HepG2 (cell line): ENCODE measurements at regions not wholly inside any gene's neighbourhood (a gene's known extent, or its start where the extent isn't known, plus 50 kb on each side); places are given as distances from the start of the nearest gene placed in this dataset.
A peak's percentile ranks its signal among the peaks of the same experiment; 100 is the strongest.

Source experiments
- ATAC-seq: fragments of 200-7000 bp; cut with Tn5 transposase; 3 replicates; pipeline ENCODE4 v1.9.1; 2020; ENCODE audit warnings: mild to moderate bottlenecking, moderate library complexity
- BruUV-seq: library from RNA; stranded (reverse); fragments of 400-500 nt; replicated peaks from 2 replicates; lab custom pipeline; 2021; lab: Mats Ljungman, UMichigan
- CTCF ChIA-PET: fragments of 300-600 bp; formaldehyde crosslinking; extraction: SDS; loops from one replicate; lab custom pipeline; 2021; ENCODE audit warnings: low total read pairs, inconsistent platforms, low intra/inter-chr PET ratio; lab: Yijun Ruan, JAX
- POLR2A ChIA-PET: fragments of 350-600 bp; sonication (Branson Sonifier 250); formaldehyde crosslinking; loops from one replicate; lab custom pipeline; 2020; ENCODE audit warnings: antibody characterized with exemption, inconsistent platforms; lab: Yijun Ruan, JAX
- DNase-seq: peaks from one replicate; pipeline ENCODE4 v3.0.0-alpha.2; 2015; ENCODE audit warnings: low spot score
- FAIRE-seq: peaks from 3 replicates; lab custom pipeline; 2011; peaks lifted over from hg19 to GRCh38; lab: Jason Lieb, UNC
- H2AFZ ChIP-seq: one replicate; pipeline ENCODE4 v1.6.1; 2011; ENCODE audit warnings: low read length, inconsistent platforms
- H3K27ac ChIP-seq: fragments of 300-600 bp; 3 replicates; pipeline ENCODE4 v1.8.0; 2011; ENCODE audit warnings: mixed run types, mild to moderate bottlenecking, mixed read lengths, low read length, inconsistent platforms; ENCODE audit not compliant: insufficient read depth; ENCODE audit errors: extremely low read length
- H3K27me3 ChIP-seq, 2 experiments: fragments of 200-600 bp in 1 of 2; 2 replicates in 1 of 2; 3 replicates in 1 of 2; pipeline versions ENCODE4 v1.6.0 to v1.8.0; 2011; ENCODE audit warnings: low read length in 2 of 2, mild to moderate bottlenecking in 2 of 2, moderate library complexity in 2 of 2, inconsistent platforms in 1 of 2; ENCODE audit not compliant: insufficient read depth in 2 of 2, control insufficient read depth in 1 of 2
- H3K36me3 ChIP-seq, 2 experiments: fragments of 200-600 bp in 1 of 2; replicated peaks in 1 of 2; 2 replicates in 1 of 2; 3 replicates in 1 of 2; pipeline versions ENCODE4 v1.5.1 to v1.8.0; 2011; ENCODE audit warnings: low read length in 2 of 2, inconsistent platforms in 1 of 2; ENCODE audit not compliant: insufficient read depth in 2 of 2, control insufficient read depth in 1 of 2
- H3K4me1 ChIP-seq: 2 replicates; pipeline ENCODE4 v1.5.1; 2012; ENCODE audit warnings: low read length, inconsistent platforms; ENCODE audit not compliant: insufficient read depth
- H3K4me2 ChIP-seq: 2 replicates; pipeline ENCODE4 v1.6.0; 2011; ENCODE audit warnings: low read depth, low read length, inconsistent platforms
- H3K4me3 ChIP-seq, 3 experiments: fragments of 200-600 bp in 1 of 3; sonication (generic), shearing (Covaris generic) in 1 of 3; replicated peaks in 1 of 3; 2 replicates each; pipeline ENCODE4 v1.5.1; 2011 to 2016; ENCODE audit warnings: low read length in 3 of 3, inconsistent platforms in 2 of 3, low read depth in 2 of 3, mild to moderate bottlenecking in 2 of 3, control low read depth in 1 of 3, mixed read lengths in 1 of 3; ENCODE audit not compliant: insufficient read depth in 1 of 3
- H3K79me2 ChIP-seq: one replicate; pipeline ENCODE4 v1.6.1; 2011; ENCODE audit warnings: low read length, inconsistent platforms; ENCODE audit not compliant: insufficient read depth
- H3K9ac ChIP-seq: 2 replicates; pipeline ENCODE4 v1.6.0; 2011; ENCODE audit warnings: mild to moderate bottlenecking, low read depth, low read length, inconsistent platforms; ENCODE audit not compliant: insufficient read depth
- H3K9me3 ChIP-seq: 2 replicates; pipeline ENCODE4 v1.5.1; 2012; ENCODE audit warnings: mild to moderate bottlenecking, low read length
- H4K20me1 ChIP-seq: 2 replicates; pipeline ENCODE4 v1.6.0; 2011; ENCODE audit warnings: inconsistent platforms, mild to moderate bottlenecking, low read length, moderate library complexity; ENCODE audit not compliant: insufficient read depth
- ATRX ChIP-seq: sonication (generic); formaldehyde crosslinking; IDR thresholded peaks from 2 replicates; pipeline ENCODE4 v1.4.0; 2020; ENCODE audit warnings: missing genetic modification reagents, borderline replicate concordance
- MLXIP ChIP-seq: sonication (generic); formaldehyde crosslinking; IDR thresholded peaks from 2 replicates; pipeline ENCODE4 v1.9.0; 2021; ENCODE audit warnings: missing genetic modification reagents, borderline replicate concordance
- NFE2 ChIP-seq: sonication (generic); formaldehyde crosslinking; IDR thresholded peaks from 2 replicates; pipeline ENCODE4 v1.4.0; 2020; ENCODE audit warnings: missing genetic modification reagents
- SMAD9 ChIP-seq: sonication (generic); formaldehyde crosslinking; IDR thresholded peaks from 2 replicates; pipeline ENCODE4 v1.5.1; 2020; ENCODE audit warnings: mild to moderate bottlenecking, missing genetic modification reagents
- SPEN ChIP-seq: sonication (generic); formaldehyde crosslinking; IDR thresholded peaks from 2 replicates; pipeline ENCODE4 v1.5.1; 2020; ENCODE audit warnings: low read depth, mild to moderate bottlenecking, missing genetic modification reagents
- TARDBP ChIP-seq: sonication (generic); formaldehyde crosslinking; IDR thresholded peaks from 2 replicates; pipeline ENCODE4 v1.8.0; 2022; ENCODE audit warnings: mild to moderate bottlenecking, missing genetic modification reagents
- ZNF33B ChIP-seq: sonication (generic); formaldehyde crosslinking; IDR thresholded peaks from 2 replicates; pipeline ENCODE4 v1.5.1; 2020; ENCODE audit warnings: mild to moderate bottlenecking, missing genetic modification reagents
- ZNF414 ChIP-seq: sonication (generic); formaldehyde crosslinking; IDR thresholded peaks from 2 replicates; pipeline ENCODE4 v1.5.0; 2020; ENCODE audit warnings: missing genetic modification reagents
- ZZZ3 ChIP-seq: sonication (generic); formaldehyde crosslinking; IDR thresholded peaks from 2 replicates; pipeline ENCODE4 v1.4.0; 2020; ENCODE audit warnings: missing genetic modification reagents, mild to moderate bottlenecking, borderline replicate concordance
- WGBS: methylation state at CpG from one replicate; pipeline ENCODE4 v1.1.6; 2017; ENCODE audit warnings: low lambda C conversion rate; 5-methylcytosine and 5-hydroxymethylcytosine counted together
- in situ Hi-C: cut with HindIII; loops from 2 replicates; pipeline ENCODE4 v1.10.0; 2017; ENCODE audit warnings: low pct_unique_long_range_greater_than_20kb; ENCODE audit not compliant: extremely low pct_ligation_motif_present
- intact Hi-C: fragments of 100-400 bp; cut with micrococcal nuclease; formaldehyde crosslinking; loops from one replicate; pipeline ENCODE4 v1.10.0; 2022; ENCODE audit not compliant: unreplicated experiment
- TF ChIP-seq, protein P1 (sequence below): sonication (generic); formaldehyde crosslinking; IDR thresholded peaks from 2 replicates; pipeline ENCODE4 v1.9.0; 2021; ENCODE audit warnings: mild to moderate bottlenecking, missing genetic modification reagents

DNA sequence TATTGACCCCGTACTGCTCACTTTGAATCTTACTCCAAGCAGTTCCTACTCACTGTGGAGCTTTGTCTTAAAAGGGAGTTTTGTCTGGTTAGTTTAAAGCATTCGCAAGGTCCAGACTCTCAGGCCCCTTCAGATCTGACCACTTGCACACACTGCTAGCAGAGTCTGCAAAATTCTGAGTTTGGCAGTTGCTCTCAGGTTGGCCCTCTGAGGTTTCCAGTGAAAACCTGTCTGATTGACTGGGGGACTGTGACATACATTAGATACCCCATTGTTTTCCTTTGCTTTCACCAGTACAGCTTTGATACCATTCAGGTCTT lies 149.2 kb downstream of the XPNPEP1 start:
- BruUV-seq: no TSS peak
- TF ChIP-seq SMAD9 (CRISPR knock-in tag): no peak
- no peak for TF ChIP-seq ZNF33B (CRISPR knock-in tag)
- TF ChIP-seq ZNF414 (CRISPR knock-in tag): no peak
- no peak for TF ChIP-seq NFE2
- TF ChIP-seq SPEN (CRISPR knock-in tag): no peak
- TF ChIP-seq TARDBP: no peak
- TF ChIP-seq ATRX (CRISPR knock-in tag): no peak
- TF ChIP-seq ZZZ3 (CRISPR knock-in tag): no peak
- TF ChIP-seq MLXIP (CRISPR knock-in tag): no peak
- TF ChIP-seq, protein P1, sequence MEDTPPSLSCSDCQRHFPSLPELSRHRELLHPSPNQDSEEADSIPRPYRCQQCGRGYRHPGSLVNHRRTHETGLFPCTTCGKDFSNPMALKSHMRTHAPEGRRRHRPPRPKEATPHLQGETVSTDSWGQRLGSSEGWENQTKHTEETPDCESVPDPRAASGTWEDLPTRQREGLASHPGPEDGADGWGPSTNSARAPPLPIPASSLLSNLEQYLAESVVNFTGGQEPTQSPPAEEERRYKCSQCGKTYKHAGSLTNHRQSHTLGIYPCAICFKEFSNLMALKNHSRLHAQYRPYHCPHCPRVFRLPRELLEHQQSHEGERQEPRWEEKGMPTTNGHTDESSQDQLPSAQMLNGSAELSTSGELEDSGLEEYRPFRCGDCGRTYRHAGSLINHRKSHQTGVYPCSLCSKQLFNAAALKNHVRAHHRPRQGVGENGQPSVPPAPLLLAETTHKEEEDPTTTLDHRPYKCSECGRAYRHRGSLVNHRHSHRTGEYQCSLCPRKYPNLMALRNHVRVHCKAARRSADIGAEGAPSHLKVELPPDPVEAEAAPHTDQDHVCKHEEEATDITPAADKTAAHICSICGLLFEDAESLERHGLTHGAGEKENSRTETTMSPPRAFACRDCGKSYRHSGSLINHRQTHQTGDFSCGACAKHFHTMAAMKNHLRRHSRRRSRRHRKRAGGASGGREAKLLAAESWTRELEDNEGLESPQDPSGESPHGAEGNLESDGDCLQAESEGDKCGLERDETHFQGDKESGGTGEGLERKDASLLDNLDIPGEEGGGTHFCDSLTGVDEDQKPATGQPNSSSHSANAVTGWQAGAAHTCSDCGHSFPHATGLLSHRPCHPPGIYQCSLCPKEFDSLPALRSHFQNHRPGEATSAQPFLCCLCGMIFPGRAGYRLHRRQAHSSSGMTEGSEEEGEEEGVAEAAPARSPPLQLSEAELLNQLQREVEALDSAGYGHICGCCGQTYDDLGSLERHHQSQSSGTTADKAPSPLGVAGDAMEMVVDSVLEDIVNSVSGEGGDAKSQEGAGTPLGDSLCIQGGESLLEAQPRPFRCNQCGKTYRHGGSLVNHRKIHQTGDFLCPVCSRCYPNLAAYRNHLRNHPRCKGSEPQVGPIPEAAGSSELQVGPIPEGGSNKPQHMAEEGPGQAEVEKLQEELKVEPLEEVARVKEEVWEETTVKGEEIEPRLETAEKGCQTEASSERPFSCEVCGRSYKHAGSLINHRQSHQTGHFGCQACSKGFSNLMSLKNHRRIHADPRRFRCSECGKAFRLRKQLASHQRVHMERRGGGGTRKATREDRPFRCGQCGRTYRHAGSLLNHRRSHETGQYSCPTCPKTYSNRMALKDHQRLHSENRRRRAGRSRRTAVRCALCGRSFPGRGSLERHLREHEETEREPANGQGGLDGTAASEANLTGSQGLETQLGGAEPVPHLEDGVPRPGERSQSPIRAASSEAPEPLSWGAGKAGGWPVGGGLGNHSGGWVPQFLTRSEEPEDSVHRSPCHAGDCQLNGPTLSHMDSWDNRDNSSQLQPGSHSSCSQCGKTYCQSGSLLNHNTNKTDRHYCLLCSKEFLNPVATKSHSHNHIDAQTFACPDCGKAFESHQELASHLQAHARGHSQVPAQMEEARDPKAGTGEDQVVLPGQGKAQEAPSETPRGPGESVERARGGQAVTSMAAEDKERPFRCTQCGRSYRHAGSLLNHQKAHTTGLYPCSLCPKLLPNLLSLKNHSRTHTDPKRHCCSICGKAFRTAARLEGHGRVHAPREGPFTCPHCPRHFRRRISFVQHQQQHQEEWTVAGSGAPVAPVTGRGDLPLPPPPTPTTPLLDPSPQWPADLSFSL (CRISPR knock-in tag): no peak
- ChIA-PET POLR2A (no interaction called here), CTCF (no interaction called here)
- Histone ChIP-seq H3K27me3 (no peaks in the 10 kb centered on the region), H3K9me3 (no peaks in the 10 kb centered on the region), H3K27ac (no peak overlapping the region), H3K79me2 (no peaks in the 10 kb centered on the region), H3K36me3 (no peaks in the 10 kb centered on the region), H2AFZ (no peak overlapping the region), H3K9ac (no peak overlapping the region), H3K4me3 (no peak overlapping the region), H3K4me2 (no peak overlapping the region), H4K20me1 (no peaks in the 10 kb centered on the region), H3K4me1 (no peaks in the 10 kb centered on the region)
- intact Hi-C loops (loop anchor here (2.0 kb wide), 1 partner anchor 79 kb away; no protein-coding TSS in a partner anchor), in situ Hi-C loops (no loop called here)
- no peak for FAIRE-seq
- ATAC-seq: peak; percentile 51
- DNase-seq: no peak
- WGBS: 3% methylated on average over 2 of the region's 2 CpGs
